TTC549 (cell line): ENCODE measurements at regions not wholly inside any gene's neighbourhood (a gene's known extent, or its start where the extent isn't known, plus 50 kb on each side); places are given as distances from the start of the nearest gene placed in this dataset.
"Not testable (repeated sequence)": the region's sequence is repeated elsewhere in the genome, so short reads cannot be mapped to it uniquely, and the experiment has no call there.

ENCODE experiments used
- FAIRE-seq: peaks from 2 replicates; lab custom pipeline; 2012; peaks lifted over from hg19 to GRCh38; lab: Jason Lieb, UNC

DNA sequence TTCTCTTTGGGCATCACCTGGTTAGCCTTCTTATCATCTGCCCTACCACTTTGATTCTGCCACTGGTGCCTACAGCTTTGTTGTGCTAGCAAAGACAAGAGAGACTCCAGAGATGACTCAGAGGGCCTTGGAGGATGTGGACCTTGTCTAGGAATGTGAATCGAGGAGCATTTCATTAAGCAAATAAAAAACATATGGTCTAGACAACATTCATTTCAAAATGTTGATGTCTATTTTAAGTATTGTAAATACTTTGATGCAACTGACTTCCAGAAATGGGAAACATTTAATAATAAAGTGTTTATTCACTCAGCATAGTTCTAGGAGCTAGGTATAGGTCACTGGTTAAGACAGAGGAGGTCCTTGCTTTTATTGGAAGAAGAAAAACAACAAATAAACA is 195.5 kb downstream of the CDCA7 start:
- no peak for FAIRE-seq

DNA sequence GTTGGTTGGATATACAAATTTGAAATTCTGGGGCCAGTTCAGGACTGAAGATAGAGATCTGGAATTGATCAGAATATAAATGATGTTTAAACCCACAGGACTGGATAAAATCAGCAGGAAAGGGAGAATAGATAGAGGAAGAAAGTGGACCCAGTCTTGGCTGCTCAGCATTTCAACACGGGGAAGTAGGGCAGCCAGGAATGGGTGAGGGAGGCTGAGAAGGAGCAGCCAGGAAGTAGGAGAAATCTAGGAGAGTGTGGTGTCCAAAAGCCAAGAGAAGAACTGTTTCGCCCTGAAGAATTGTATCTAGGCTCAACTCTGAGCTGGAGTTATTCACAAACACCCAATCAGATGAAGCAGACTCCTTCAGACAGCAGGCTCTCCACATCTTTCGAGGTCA is 197.9 kb downstream of the CDCA7 start:
- FAIRE-seq: no peak

- no peak for FAIRE-seq
Measured at GRCh38 chr2:173553593-173553992, 198.9 kb downstream of the CDCA7 start.

GRCh38 chr2:173555833-173556232 is 201.2 kb downstream of the CDCA7 start:
- FAIRE-seq: no peak

GRCh38 chr2:173556816-173557215 is 202.1 kb downstream of the CDCA7 start:
- FAIRE-seq: no peak

DNA sequence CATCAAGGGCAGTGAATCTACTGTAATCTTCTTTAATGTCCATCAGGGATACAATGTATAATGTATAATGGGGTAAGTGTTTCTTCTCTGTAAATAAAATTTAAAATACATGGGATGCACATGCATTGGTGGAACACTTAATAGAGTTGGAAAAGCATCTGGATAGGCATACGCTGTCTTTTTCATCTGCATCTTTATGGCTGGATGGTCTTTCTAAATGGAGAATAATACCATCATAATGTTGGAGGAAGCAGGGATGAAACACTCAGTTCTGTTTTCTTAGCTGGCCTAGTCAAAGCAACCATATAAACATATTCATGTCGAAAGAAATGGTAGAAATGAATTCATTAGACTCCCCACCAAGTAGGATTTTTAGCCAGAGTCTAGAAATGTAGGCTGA is 202.8 kb downstream of the CDCA7 start:
- FAIRE-seq: no peak

GRCh38 chr2:173567493-173567892 is 212.8 kb downstream of the CDCA7 start:
- no peak for FAIRE-seq

GRCh38 chr2:173568054-173568453 is 213.4 kb downstream of the CDCA7 start:
- no peak for FAIRE-seq

- FAIRE-seq: no peak
Measured at GRCh38 chr2:173571021-173571821, 216.5 kb downstream of the CDCA7 start.

GRCh38 chr2:173571887-173572680 is 217.4 kb downstream of the CDCA7 start:
- FAIRE-seq: no peak

- no peak for FAIRE-seq
Measured at GRCh38 chr2:173572848-173573247, 218.2 kb downstream of the CDCA7 start.

- not testable (repeated sequence) for FAIRE-seq
Measured at GRCh38 chr2:173573782-173574181, 219.1 kb downstream of the CDCA7 start.

GRCh38 chr2:173574324-173575112 is 219.8 kb downstream of the CDCA7 start:
- no peak for FAIRE-seq

DNA sequence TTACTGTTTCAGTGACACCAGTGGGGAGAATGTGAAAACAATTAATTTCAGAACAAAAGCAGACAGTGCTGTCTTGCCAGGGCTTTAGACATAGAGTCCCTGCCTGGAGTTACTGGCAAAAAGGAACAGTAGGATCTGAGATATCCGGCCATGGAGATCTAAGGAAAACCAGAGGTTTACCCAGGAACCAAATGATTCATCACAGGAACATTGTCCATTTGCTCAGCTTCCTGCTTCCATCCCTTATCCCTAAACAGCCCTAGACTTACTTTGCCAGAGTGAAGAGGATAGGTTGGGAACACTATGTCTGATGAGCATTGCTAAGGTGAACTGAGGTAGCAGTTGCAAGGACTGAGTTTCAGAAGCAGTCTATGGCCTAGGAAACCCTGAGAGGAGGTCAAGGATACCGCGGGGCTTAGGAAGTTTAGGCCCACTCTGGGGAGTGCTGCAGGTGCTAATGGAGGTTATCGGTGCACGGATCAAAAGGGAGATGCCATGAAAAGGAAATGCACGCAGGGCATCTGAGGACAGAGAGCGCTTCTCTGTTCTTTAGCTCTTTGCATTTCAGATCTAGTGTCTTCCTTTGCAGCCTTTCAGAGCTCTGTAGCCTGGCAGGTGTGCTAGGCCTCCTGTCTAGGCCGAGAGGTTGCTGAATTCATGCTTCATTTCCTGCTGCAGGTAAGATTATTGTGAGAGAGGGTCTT is 223.9 kb downstream of the CDCA7 start:
- FAIRE-seq: no peak

DNA sequence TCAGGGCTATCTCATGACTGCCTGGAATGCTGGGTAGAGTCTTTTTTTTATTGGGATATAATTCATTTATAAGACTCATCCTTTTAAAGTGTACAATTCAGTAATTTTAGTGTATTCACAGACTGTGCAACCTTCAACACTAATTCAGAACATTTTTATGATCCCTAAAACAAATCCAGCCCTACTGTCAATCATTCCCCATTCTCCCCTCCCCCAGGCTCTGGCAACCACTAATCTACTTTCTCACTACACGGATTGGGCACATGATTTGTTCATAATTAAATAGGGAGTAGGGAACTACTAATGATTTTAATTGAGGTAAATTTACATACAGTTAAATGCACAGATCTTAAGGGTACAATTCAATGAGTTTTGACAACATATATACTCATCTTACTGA is 225.7 kb downstream of the CDCA7 start:
- FAIRE-seq: no peak

DNA sequence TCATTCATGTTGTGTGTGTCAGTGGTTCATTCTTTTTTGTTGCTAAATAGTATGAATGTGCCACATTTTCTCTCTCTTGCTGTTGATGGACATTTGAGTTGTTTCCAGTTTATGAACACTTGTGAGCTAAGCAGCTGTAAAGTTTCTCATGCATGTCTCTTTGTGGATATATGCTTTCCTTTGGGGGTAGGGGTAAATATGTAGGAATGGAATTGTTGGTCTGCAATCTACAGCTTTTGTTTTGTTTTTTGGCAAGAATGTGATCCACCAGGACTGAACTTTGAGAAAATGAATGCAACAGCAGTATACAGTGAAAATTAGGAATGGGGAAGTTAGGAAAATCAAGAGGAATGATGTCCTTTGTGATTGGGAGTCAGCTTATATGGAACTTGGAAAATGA is 226.3 kb downstream of the CDCA7 start:
- FAIRE-seq: no peak

GRCh38 chr2:173583196-173583595 is 228.5 kb downstream of the CDCA7 start:
- FAIRE-seq: no peak

DNA sequence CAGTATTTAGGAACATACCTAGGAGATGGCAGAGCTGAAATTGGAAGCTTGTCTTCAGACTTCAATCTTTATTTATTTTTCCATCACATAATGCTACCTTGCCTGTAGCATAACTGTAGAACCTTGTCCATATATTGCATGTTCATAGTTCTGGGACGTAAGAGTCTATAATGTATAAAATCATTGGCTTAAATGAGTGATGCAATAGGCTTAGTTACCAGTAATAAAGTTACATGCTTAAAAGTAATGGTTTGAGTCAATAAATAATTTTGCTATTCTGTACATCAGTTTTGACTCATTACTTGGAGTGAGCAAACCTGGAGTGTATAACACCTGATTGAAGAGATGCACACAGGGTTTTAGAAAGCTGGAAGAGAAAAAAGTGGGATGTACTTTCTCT is 229.3 kb downstream of the CDCA7 start:
- no peak for FAIRE-seq

- no peak for FAIRE-seq
Measured at GRCh38 chr2:173584676-173585458, 230.2 kb downstream of the CDCA7 start.

GRCh38 chr2:173588931-173589369 is 234.3 kb downstream of the CDCA7 start:
- no peak for FAIRE-seq

DNA sequence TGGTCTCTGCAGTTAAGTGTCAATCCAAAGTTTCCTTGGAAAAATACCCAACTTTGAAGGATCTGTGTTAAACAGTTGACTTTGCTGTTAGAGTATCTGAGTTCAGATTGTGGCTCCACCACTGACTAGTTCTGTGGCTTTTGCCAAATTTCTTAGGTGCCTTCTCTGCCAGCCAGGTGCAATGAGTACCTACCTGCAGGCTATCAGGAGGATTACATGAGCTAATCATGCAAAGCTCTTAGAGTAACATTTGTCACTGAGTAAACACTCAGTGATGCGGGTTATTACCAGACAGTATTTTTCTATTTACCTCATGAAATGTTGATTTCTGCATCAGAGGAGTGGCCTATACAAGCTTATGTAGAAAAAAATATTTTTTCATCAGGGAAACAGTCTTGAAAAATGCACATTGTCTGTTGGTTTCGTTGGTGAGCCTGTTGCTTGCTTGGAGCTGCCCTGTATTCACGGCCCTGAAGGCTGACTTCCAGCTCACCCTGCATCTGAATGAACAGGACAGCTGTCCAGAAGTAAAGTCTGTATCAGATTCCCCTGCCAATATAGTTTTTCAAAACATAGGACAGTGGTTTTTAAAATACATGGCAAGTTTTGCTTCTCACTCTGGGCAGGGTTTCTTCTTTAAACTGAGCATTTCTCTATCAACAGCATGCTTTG is 235.1 kb downstream of the CDCA7 start:
- no peak for FAIRE-seq
